ENCODE measurements at regions not wholly inside any gene's neighbourhood (a gene's known extent, or its start where the extent isn't known, plus 50 kb on each side); places are given as distances from the start of the nearest gene placed in this dataset.

GRCh38 chr3:55413236-55413635 lies 73.9 kb downstream of the WNT5A start:
- no peak for DNase-seq

GRCh38 chr3:55412545-55412944 lies 74.6 kb downstream of the WNT5A start:
- no peak for DNase-seq

GRCh38 chr3:55409806-55410205 lies 77.3 kb downstream of the WNT5A start:
- DNase-seq, result peak; percentile 78

- DNase-seq, result no peak
Measured at GRCh38 chr3:55408193-55408826, 78.8 kb downstream of the WNT5A start.

GRCh38 chr3:55407426-55407820 lies 79.7 kb downstream of the WNT5A start:
- DNase-seq, result no peak

- DNase-seq, result peak; percentile 86
Measured at GRCh38 chr3:55406696-55407425, 80.2 kb downstream of the WNT5A start.

- peak; percentile 41 for DNase-seq
Measured at GRCh38 chr3:55405436-55405835, 81.7 kb downstream of the WNT5A start.

- DNase-seq, result no peak
Measured at GRCh38 chr3:55402886-55403609, 84.1 kb downstream of the WNT5A start.

GRCh38 chr3:55380561-55380960 lies 106.5 kb downstream of the WNT5A start:
- DNase-seq, result no peak

- DNase-seq, result peak; percentile 46
Measured at GRCh38 chr3:55376753-55377347, 110.3 kb downstream of the WNT5A start.

GRCh38 chr3:55373423-55373822 lies 113.7 kb downstream of the WNT5A start:
- no peak for DNase-seq

GRCh38 chr3:55370272-55370671 lies 116.8 kb downstream of the WNT5A start:
- no peak for DNase-seq

GRCh38 chr3:55369141-55369847 lies 117.8 kb downstream of the WNT5A start:
- no peak for DNase-seq

GRCh38 chr3:55368366-55368765 lies 118.7 kb downstream of the WNT5A start:
- no peak for DNase-seq

- peak; percentile 75 for DNase-seq
Measured at GRCh38 chr3:55367384-55367783, 119.7 kb downstream of the WNT5A start.

- peak; percentile 79 for DNase-seq
Measured at GRCh38 chr3:55364421-55364820, 122.7 kb downstream of the WNT5A start.

- DNase-seq, result peak; percentile 64
Measured at GRCh38 chr3:55362210-55362960, 124.7 kb downstream of the WNT5A start.

GRCh38 chr3:55357796-55358195 lies 129.3 kb downstream of the WNT5A start:
- DNase-seq, result no peak

GRCh38 chr3:55352668-55353067 lies 134.4 kb downstream of the WNT5A start:
- no peak for DNase-seq

GRCh38 chr3:55349851-55350250 lies 137.3 kb downstream of the WNT5A start:
- DNase-seq, result no peak

GRCh38 chr3:55343486-55344357 lies 143.4 kb downstream of the WNT5A start:
- DNase-seq, result peak; percentile 83

Data from fibroblast of skin of back (primary cell).